Heart left ventricle (tissue), 16 donors: ENCODE measurements at regions not wholly inside any gene's neighbourhood (a gene's known extent, or its start where the extent isn't known, plus 50 kb on each side); places are given as distances from the start of the nearest gene placed in this dataset.

Experiments used
- ATAC-seq, 4 donors: fragments of 200-7000 bp; cut with Tn5 transposase; one replicate each; pipeline ENCODE4 v1.9.1; 2020 to 2022; ENCODE audit warnings: moderate library complexity in 4 of 4, mild to moderate bottlenecking in 3 of 4, moderate number of reproducible peaks in 1 of 4
- DNase-seq, 5 donors: peaks; one replicate each; pipeline ENCODE4 v3.0.0-alpha.2; 2020
- H3K27ac ChIP-seq, 12 donors: fragments of 200-600 bp; sonication (generic) in 4 of 12; one replicate each; pipeline versions ENCODE4 v1.5.0 to v1.8.0; 2016 to 2022; ENCODE audit warnings: mild to moderate bottlenecking in 2 of 12
- H3K27me3 ChIP-seq, 9 donors: fragments of 200-600 bp; sonication (generic) in 2 of 9; one replicate each; pipeline versions ENCODE4 v1.5.1 to v1.8.0; 2016 to 2022; ENCODE audit warnings: mild to moderate bottlenecking in 3 of 9
- H3K36me3 ChIP-seq, 9 donors: fragments of 200-600 bp; sonication (generic) in 2 of 9; one replicate each; pipeline versions ENCODE4 v1.5.0 to v1.8.0; 2018 to 2022; ENCODE audit warnings: mild to moderate bottlenecking in 2 of 9
- H3K4me1 ChIP-seq, 12 donors: fragments of 200-600 bp; sonication (generic) in 4 of 12; one replicate each; pipeline versions ENCODE4 v1.5.0 to v1.8.0; 2016 to 2022; ENCODE audit warnings: mild to moderate bottlenecking in 3 of 12
- H3K4me3 ChIP-seq, 12 donors: fragments of 200-600 bp; sonication (generic) in 4 of 12; one replicate each; pipeline versions ENCODE4 v1.5.0 to v1.8.0; 2017 to 2022; ENCODE audit warnings: mild to moderate bottlenecking in 9 of 12, moderate library complexity in 4 of 12
- H3K9me3 ChIP-seq, 12 donors: fragments of 200-600 bp; sonication (generic) in 4 of 12; one replicate each; pipeline versions ENCODE4 v1.5.0 to v1.8.0; 2016 to 2022; ENCODE audit warnings: mild to moderate bottlenecking in 1 of 12
- CTCF ChIP-seq, 12 donors: fragments of 200-600 bp; sonication (generic) in 4 of 12; IDR thresholded peaks; one replicate each; pipeline versions ENCODE4 v1.5.0 to v1.8.0; 2018 to 2022; ENCODE audit warnings: antibody characterized with exemption in 12 of 12, mild to moderate bottlenecking in 5 of 12
- POLR2A ChIP-seq, 2 donors: fragments of 450-650 bp; IDR thresholded peaks; one replicate each; pipeline ENCODE4 v1.6.1; 2017; ENCODE audit warnings: antibody characterized with exemption in 2 of 2, mild to moderate bottlenecking in 2 of 2, moderate library complexity in 2 of 2
- WGBS, 4 donors: extraction: QIAGEN DNeasy Blood & Tissue Kit in 2 of 4; methylation state at CpG; one replicate each; pipeline versions ENCODE4 v1.1.5 to v1.1.7; 2013 to 2018; 5-methylcytosine and 5-hydroxymethylcytosine counted together
- intact Hi-C, 10 donors: fragments of 100-400 bp; cut with DNase I; formaldehyde crosslinking; loops; one replicate each; pipeline versions ENCODE4 v1.11.1 to v1.14.2; 2022
- donor health status: ischemic (EF 13 %, LVEDD 7.1; RV severe dilation, severe dysfunction).
- donor health status: healthy with polysubstance abuse.
- donor health status: DM: no; HTN: yes; CAD: no.
- donor health status: DM: no; HTN: no; CAD: no.
- donor health status: ischemic (EF 25% LVEDD 6.9; RV normal size, moderate dysfunction).
- donor health status: ischemic (EF 25% LVEDD 5.7; RV mildly dilated, moderate dysfunction).
- donor health status: healthy.
- donor health status: DM: yes; HTN: yes; CAD: no.
- donor health status: ischemic (EF 35%, LVEDD 5.7; RV mildly dilated, moderate dysfunction).
- donor health status: nonischemic (EF 11% LVEDD 7.7; RV severe dilation, severe dysfunction).
- donor health status: DM: yes; HTN: yes; CAD: no.
- donor health status: PGD.
- donor health status: ischemic (EF 29% LVEDD 5.4; RV normal size, mild dysfunction).
- donor health status: nonischemic (EF 23%, LVEDD 6.1; RV moderate dilation, normal function).

GRCh38 chr4:30258949-30259348 is 461.2 kb upstream of the PCDH7 start:
- H3K4me1 ChIP-seq: no peaks in the 10 kb centered on the region
- no peaks in the 10 kb centered on the region for H3K27me3 ChIP-seq
- 56 to 68% (median 62%) methylated on average over 3 of the region's 3 CpGs for WGBS, 4 donors
- H3K9me3 ChIP-seq: peaks cover 0 to 6% (median 0%) of the 10 kb centered on the region in 12 donors
- ATAC-seq (no peak), DNase-seq (no peak)
- TF ChIP-seq POLR2A (IDR thresholded peaks at IDR 0.05) (no peak), CTCF (IDR thresholded peaks at IDR 0.05) (no peak)
- H3K4me3 ChIP-seq: no peak overlapping the region
- H3K36me3 ChIP-seq: no peaks in the 10 kb centered on the region
- no peak overlapping the region for H3K27ac ChIP-seq
- intact Hi-C loops: no loop called here

DNA sequence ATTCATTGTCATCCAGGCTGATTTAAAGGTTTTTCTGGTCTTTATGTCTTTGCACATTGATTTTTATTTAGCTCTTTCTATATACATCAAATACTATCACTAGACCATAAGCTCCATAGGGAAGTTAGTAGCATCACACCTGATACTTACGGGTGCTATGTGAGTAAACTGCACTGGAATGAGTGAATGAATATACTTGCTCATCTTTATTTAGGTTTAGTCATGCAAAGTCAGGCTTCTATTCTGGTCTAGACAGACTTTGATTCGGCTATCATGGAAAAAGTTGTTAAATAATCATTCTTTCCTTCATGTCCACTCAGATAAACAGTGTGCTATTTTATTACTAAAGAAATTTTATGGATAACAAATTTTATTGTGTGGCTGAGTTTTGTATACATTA is 457.8 kb upstream of the PCDH7 start:
- TF ChIP-seq CTCF (IDR thresholded peaks at IDR 0.05) (no peak), POLR2A (IDR thresholded peaks at IDR 0.05) (no peak)
- H3K4me1 ChIP-seq: no peaks in the 10 kb centered on the region

DNA sequence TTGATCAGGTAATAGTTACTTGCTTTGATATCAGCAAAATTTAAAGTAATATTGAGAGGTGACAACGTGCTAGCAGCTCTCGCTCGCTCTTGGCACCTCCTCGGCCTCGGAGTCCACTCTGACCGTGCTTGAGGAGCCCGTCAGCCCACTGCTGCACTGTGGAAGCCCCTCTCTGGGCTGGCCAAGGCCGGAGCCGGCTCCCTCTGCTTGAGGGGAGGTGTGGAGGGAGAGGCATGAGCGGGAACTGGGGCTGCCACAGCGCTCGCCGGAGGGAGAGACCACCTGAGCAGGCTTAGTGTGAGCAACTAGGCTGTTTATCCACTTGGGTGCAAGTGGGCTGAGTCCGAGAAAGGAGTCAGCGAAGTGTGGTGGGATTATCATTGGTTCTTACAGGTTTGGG is 455.7 kb upstream of the PCDH7 start:
- DNase-seq (no peak), ATAC-seq (no peak)
- 90 to 96% (median 90%) methylated on average over 13 to 15 of the region's 15 CpGs for WGBS, 4 donors
- peaks cover 0 to 6% (median 0%) of the 10 kb centered on the region in 12 donors for H3K9me3 ChIP-seq
- H3K27ac ChIP-seq: no peak overlapping the region
- H3K27me3 ChIP-seq: no peaks in the 10 kb centered on the region
- H3K36me3 ChIP-seq: no peaks in the 10 kb centered on the region
- TF ChIP-seq POLR2A (IDR thresholded peaks at IDR 0.05) (no peak), CTCF (IDR thresholded peaks at IDR 0.05) (no peak)
- intact Hi-C loops: no loop called here
- no peaks in the 10 kb centered on the region for H3K4me1 ChIP-seq
- no peak overlapping the region for H3K4me3 ChIP-seq

More for the DNA sequence above, 457.8 kb upstream of the PCDH7 start:
- Histone ChIP-seq H3K36me3 (no peaks in the 10 kb centered on the region), H3K4me3 (no peak overlapping the region), H3K27me3 (no peaks in the 10 kb centered on the region), H3K9me3 (peaks cover 0 to 6% (median 0%) of the 10 kb centered on the region in 12 donors), H3K27ac (no peak overlapping the region)
- DNase-seq (no peak), ATAC-seq (no peak)
- WGBS, 4 donors: 74 to 79% (median 77%) methylated on average over 2 of the region's 2 CpGs
- intact Hi-C loops: no loop called here

GRCh38 chr4:30265716-30266115 is 454.5 kb upstream of the PCDH7 start:
- H3K9me3 ChIP-seq: peaks cover 0 to 6% (median 0%) of the 10 kb centered on the region in 12 donors
- intact Hi-C loops: no loop called here
- H3K4me3 ChIP-seq: no peak overlapping the region
- H3K4me1 ChIP-seq: no peaks in the 10 kb centered on the region
- no peak for DNase-seq
- H3K27me3 ChIP-seq: no peaks in the 10 kb centered on the region
- 58 to 72% (median 61%) methylated on average over 3 of the region's 3 CpGs for WGBS, 4 donors
- no peak overlapping the region for H3K27ac ChIP-seq
- no peak for ATAC-seq
- TF ChIP-seq CTCF (IDR thresholded peaks at IDR 0.05) (no peak), POLR2A (IDR thresholded peaks at IDR 0.05) (no peak)
- H3K36me3 ChIP-seq: no peaks in the 10 kb centered on the region
